Body of pancreas (tissue), 4 donors: ENCODE measurements at regions not wholly inside any gene's neighbourhood (a gene's known extent, or its start where the extent isn't known, plus 50 kb on each side); places are given as distances from the start of the nearest gene placed in this dataset.

Experiments used
- POLR2A ChIP-seq, 3 donors: fragments of 450-650 bp; IDR thresholded peaks; one replicate each; pipeline ENCODE4 v1.6.1; 2016; ENCODE audit warnings: antibody characterized with exemption in 3 of 3, mild to moderate bottlenecking in 2 of 3
- TF ChIP-seq, protein P1 (sequence below), 7 experiments: fragments of 450-650 bp in 4 of 7; fragments of 200-600 bp in 3 of 7; sonication (generic) in 3 of 7; IDR thresholded peaks; one replicate each; pipeline ENCODE4 v1.5.1; 2016 to 2019; ENCODE audit warnings: antibody characterized with exemption in 7 of 7

DNA sequence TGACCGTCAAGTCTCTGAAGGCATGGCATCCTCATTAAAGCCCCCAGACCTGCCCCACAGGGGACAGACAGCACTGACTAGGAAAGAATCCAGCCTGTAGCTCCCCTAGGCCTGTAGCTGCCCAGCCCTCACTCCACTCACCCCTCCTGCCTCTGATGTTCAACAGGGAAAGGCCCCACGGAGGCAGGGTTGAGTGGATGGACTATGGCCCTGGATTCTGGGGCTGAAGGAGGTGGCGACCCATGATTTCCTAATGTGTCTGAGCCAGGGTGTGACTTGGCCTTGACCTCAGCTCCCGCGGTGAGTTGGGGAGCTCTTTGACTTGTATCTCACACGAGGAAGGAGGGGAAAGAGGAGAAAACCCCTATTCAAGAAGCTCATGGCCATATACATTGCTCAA, 238.5 kb upstream of the CSF3R start:
- TF ChIP-seq POLR2A (IDR thresholded peaks at IDR 0.05), result no peak
- TF ChIP-seq, protein P1, sequence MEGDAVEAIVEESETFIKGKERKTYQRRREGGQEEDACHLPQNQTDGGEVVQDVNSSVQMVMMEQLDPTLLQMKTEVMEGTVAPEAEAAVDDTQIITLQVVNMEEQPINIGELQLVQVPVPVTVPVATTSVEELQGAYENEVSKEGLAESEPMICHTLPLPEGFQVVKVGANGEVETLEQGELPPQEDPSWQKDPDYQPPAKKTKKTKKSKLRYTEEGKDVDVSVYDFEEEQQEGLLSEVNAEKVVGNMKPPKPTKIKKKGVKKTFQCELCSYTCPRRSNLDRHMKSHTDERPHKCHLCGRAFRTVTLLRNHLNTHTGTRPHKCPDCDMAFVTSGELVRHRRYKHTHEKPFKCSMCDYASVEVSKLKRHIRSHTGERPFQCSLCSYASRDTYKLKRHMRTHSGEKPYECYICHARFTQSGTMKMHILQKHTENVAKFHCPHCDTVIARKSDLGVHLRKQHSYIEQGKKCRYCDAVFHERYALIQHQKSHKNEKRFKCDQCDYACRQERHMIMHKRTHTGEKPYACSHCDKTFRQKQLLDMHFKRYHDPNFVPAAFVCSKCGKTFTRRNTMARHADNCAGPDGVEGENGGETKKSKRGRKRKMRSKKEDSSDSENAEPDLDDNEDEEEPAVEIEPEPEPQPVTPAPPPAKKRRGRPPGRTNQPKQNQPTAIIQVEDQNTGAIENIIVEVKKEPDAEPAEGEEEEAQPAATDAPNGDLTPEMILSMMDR (IDR thresholded peaks at IDR 0.05), result no peak
